ENCODE measurements at regions not wholly inside any gene's neighbourhood (a gene's known extent, or its start where the extent isn't known, plus 50 kb on each side); places are given as distances from the start of the nearest gene placed in this dataset.

DNA sequence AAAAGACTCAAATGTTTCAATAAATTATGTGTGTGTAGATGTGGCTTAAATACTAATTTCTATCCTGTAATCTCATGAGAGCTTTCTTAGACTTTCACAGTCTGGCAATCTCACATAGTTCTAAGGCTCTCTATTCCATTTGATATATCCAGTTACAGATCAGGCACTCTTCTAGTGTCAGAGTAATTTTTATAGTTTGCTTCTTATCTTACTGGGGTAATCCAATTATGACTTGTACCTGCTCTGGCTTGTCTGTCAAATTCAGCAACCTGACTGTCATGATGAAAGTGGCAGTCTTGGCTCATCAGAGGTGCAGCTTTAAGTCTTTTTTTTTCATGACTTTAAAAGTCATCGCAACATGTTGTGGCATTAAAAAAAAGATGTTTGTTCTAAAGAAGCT is 513.2 kb upstream of the MAN1A1 start:
- no peaks in the 10 kb centered on the region for H3K36me3 Mint-ChIP-seq
- H3K4me3 Mint-ChIP-seq = no peak overlapping the region
- Histone ChIP-seq H3K9me3 (replicated peaks in 1 of 2; ENCODE audit: control insufficient read depth in 1 of 2, insufficient read depth in 1 of 2, low read length in 2 of 2) (peaks cover 0 to 4% of the 10 kb centered on the region in 2 donors), H3K9ac (ENCODE audit: insufficient read depth, low read length, poor library complexity, severe bottlenecking) (no peak overlapping the region), H3K27me3 (ENCODE audit: control insufficient read depth in 2 of 2, insufficient read depth in 2 of 2, low read length in 2 of 2) (no peaks in the 10 kb centered on the region), H3K36me3 (replicated peaks in 1 of 2; ENCODE audit: control insufficient read depth in 1 of 2, insufficient read depth in 2 of 2, low read length in 2 of 2) (no peaks in the 10 kb centered on the region), H2AFZ (ENCODE audit: insufficient read depth, low read depth, low read length, poor library complexity, severe bottlenecking) (no peak overlapping the region), H3K27ac (ENCODE audit: low read depth in 1 of 2, low read length in 2 of 2) (no peak overlapping the region), H4K20me1 (ENCODE audit: insufficient read depth, low read length) (no peaks in the 10 kb centered on the region), H3K4me1 (ENCODE audit: control insufficient read depth in 1 of 2, insufficient read depth in 2 of 2, low read length in 2 of 2) (no peaks in the 10 kb centered on the region), H3K4me2 (replicated peaks; ENCODE audit: extremely low read depth, low read length, poor library complexity, severe bottlenecking) (no peak overlapping the region), H3K4me3 (replicated peaks in 1 of 3; ENCODE audit: low read depth in 2 of 3, low read length in 3 of 3) (no peak overlapping the region), H3K79me2 (ENCODE audit: insufficient read depth, low read length) (no peaks in the 10 kb centered on the region)
- intact Hi-C loops (cut with micrococcal nuclease) = no loop called here
- no peak for TF ChIP-seq CTCF (IDR thresholded peaks at IDR 0.05)
- H3K4me1 Mint-ChIP-seq = no peaks in the 10 kb centered on the region
- no peak for DNase-seq
- no peak overlapping the region for H3K27ac Mint-ChIP-seq
- H3K27me3 Mint-ChIP-seq (ENCODE audit: low read depth in 3 of 3) = peaks cover 0 to 2% (median 0%) of the 10 kb centered on the region in 3 donors
- 83% methylated on average over 1 of the region's 1 CpG for WGBS (ENCODE audit: insufficient coverage)
- peaks cover 0 to 18% (median 8%) of the 10 kb centered on the region in 7 donors for H3K9me3 Mint-ChIP-seq

DNA sequence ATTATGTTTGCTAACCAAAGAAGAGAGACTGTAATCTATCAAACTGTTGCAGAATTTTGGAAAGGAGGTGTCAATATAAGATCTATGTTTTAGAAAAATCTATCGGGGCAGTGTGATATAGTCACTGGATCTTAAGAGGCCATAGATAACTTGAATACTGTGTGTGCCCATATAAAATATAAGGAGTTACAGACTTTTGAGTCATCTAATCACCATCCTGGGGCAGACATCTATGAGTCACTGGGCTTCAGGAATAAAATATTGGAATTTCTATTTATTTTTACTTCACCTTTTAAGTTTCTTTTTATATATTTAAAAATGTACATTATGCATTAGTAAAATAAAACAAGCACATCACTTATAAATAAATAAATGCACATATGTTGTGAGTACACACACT is 509.3 kb upstream of the MAN1A1 start:
- Histone ChIP-seq H3K4me2 (replicated peaks; ENCODE audit: extremely low read depth, low read length, poor library complexity, severe bottlenecking) (no peak overlapping the region), H2AFZ (ENCODE audit: insufficient read depth, low read depth, low read length, poor library complexity, severe bottlenecking) (no peak overlapping the region), H4K20me1 (ENCODE audit: insufficient read depth, low read length) (no peaks in the 10 kb centered on the region), H3K27me3 (ENCODE audit: control insufficient read depth in 2 of 2, insufficient read depth in 2 of 2, low read length in 2 of 2) (no peaks in the 10 kb centered on the region), H3K27ac (ENCODE audit: low read depth in 1 of 2, low read length in 2 of 2) (no peak overlapping the region), H3K9ac (ENCODE audit: insufficient read depth, low read length, poor library complexity, severe bottlenecking) (no peak overlapping the region), H3K4me3 (replicated peaks in 1 of 3; ENCODE audit: low read depth in 2 of 3, low read length in 3 of 3) (no peak overlapping the region), H3K79me2 (ENCODE audit: insufficient read depth, low read length) (no peaks in the 10 kb centered on the region), H3K4me1 (ENCODE audit: control insufficient read depth in 1 of 2, insufficient read depth in 2 of 2, low read length in 2 of 2) (no peaks in the 10 kb centered on the region), H3K36me3 (replicated peaks in 1 of 2; ENCODE audit: control insufficient read depth in 1 of 2, insufficient read depth in 2 of 2, low read length in 2 of 2) (no peaks in the 10 kb centered on the region), H3K9me3 (replicated peaks in 1 of 2; ENCODE audit: control insufficient read depth in 1 of 2, insufficient read depth in 1 of 2, low read length in 2 of 2) (no peaks in the 10 kb centered on the region)
- Mint-ChIP-seq H3K27ac (no peak overlapping the region), H3K4me1 (peaks cover 5% of the 10 kb centered on the region), H3K27me3 (ENCODE audit: low read depth in 3 of 3) (peaks cover 0 to 1% (median 0%) of the 10 kb centered on the region in 3 donors), H3K36me3 (no peaks in the 10 kb centered on the region), H3K9me3 (peaks cover 0 to 10% (median 4%) of the 10 kb centered on the region in 7 donors), H3K4me3 (no peak overlapping the region)
- DNase-seq = no peak
- intact Hi-C loops (cut with micrococcal nuclease) = no loop called here
- TF ChIP-seq CTCF (IDR thresholded peaks at IDR 0.05) = no peak
- 100% methylated on average over 1 of the region's 1 CpG for WGBS (ENCODE audit: insufficient coverage)
